Astrocyte (in vitro differentiated cells and primary cell): ENCODE measurements at regions not wholly inside any gene's neighbourhood (a gene's known extent, or its start where the extent isn't known, plus 50 kb on each side); places are given as distances from the start of the nearest gene placed in this dataset.

Source experiments
- DNase-seq: peaks from one replicate; pipeline ENCODE4 v3.0.0-alpha.2; 2010; ENCODE audit warnings: low read depth
- FAIRE-seq: peaks from 2 replicates; lab custom pipeline; 2011; peaks lifted over from hg19 to GRCh38; lab: Jason Lieb, UNC
- H2AFZ ChIP-seq: 2 replicates; pipeline ENCODE4 v1.6.0; 2012; ENCODE audit warnings: low read depth, low read length, inconsistent platforms
- H3K27ac ChIP-seq: 2 replicates; pipeline ENCODE4 v1.5.1; 2011; ENCODE audit warnings: low read depth, low read length, inconsistent platforms
- H3K27me3 ChIP-seq: 2 replicates; pipeline ENCODE4 v1.6.0; 2011; ENCODE audit warnings: low read length, inconsistent platforms; ENCODE audit not compliant: insufficient read depth
- H3K36me3 ChIP-seq: 2 replicates; pipeline ENCODE4 v1.5.1; 2011; ENCODE audit warnings: low read length, inconsistent platforms; ENCODE audit not compliant: insufficient read depth
- H3K4me1 ChIP-seq: 2 replicates; pipeline ENCODE4 v1.5.1; 2011; ENCODE audit warnings: low read length, inconsistent platforms; ENCODE audit not compliant: insufficient read depth
- H3K4me2 ChIP-seq: 2 replicates; pipeline ENCODE4 v1.6.0; 2012; ENCODE audit warnings: low read length, inconsistent platforms
- H3K4me3 ChIP-seq: 2 replicates; pipeline ENCODE4 v1.5.1; 2011; ENCODE audit warnings: low read depth, mild to moderate bottlenecking, low read length, inconsistent platforms; ENCODE audit not compliant: insufficient read depth
- H3K79me2 ChIP-seq: 2 replicates; pipeline ENCODE4 v1.6.0; 2012; ENCODE audit warnings: mild to moderate bottlenecking, low read length, inconsistent platforms; ENCODE audit not compliant: insufficient read depth
- H3K9ac ChIP-seq: 2 replicates; pipeline ENCODE4 v1.6.0; 2012; ENCODE audit warnings: mild to moderate bottlenecking, low read length, inconsistent platforms
- H3K9me3 ChIP-seq: 2 replicates; pipeline ENCODE4 v1.5.1; 2012; ENCODE audit warnings: low read depth, mild to moderate bottlenecking, low read length, inconsistent platforms; ENCODE audit not compliant: insufficient read depth
- H4K20me1 ChIP-seq: 2 replicates; pipeline ENCODE4 v1.6.0; 2012; ENCODE audit warnings: low read length, inconsistent platforms; ENCODE audit not compliant: insufficient read depth
- H3K27ac Mint-ChIP-seq: one replicate; pipeline ENCODE4 v1.8.0; 2021; ENCODE audit warnings: mild to moderate bottlenecking, mixed read lengths; ENCODE audit not compliant: unreplicated experiment
- H3K27me3 Mint-ChIP-seq: one replicate; pipeline ENCODE4 v1.8.0; 2021; ENCODE audit warnings: low read depth, mixed read lengths; ENCODE audit not compliant: unreplicated experiment
- H3K36me3 Mint-ChIP-seq: one replicate; pipeline ENCODE4 v1.8.0; 2021; ENCODE audit warnings: low read depth, mixed read lengths; ENCODE audit not compliant: unreplicated experiment
- H3K4me1 Mint-ChIP-seq: one replicate; pipeline ENCODE4 v1.8.0; 2021; ENCODE audit warnings: low read depth, mixed read lengths; ENCODE audit not compliant: unreplicated experiment
- H3K4me3 Mint-ChIP-seq: one replicate; pipeline ENCODE4 v1.8.0; 2021; ENCODE audit warnings: mild to moderate bottlenecking, moderate library complexity, mixed read lengths; ENCODE audit not compliant: unreplicated experiment
- H3K9me3 Mint-ChIP-seq: one replicate; pipeline ENCODE4 v1.8.0; 2021; ENCODE audit warnings: mild to moderate bottlenecking, mixed read lengths; ENCODE audit not compliant: unreplicated experiment
- CTCF ChIP-seq: IDR thresholded peaks from 2 replicates; pipeline ENCODE4 v1.5.1; 2011; ENCODE audit warnings: low read depth, mild to moderate bottlenecking, inconsistent platforms, low read length, moderate library complexity; ENCODE audit not compliant: insufficient read depth
- EZH2 ChIP-seq: IDR thresholded peaks from 2 replicates; pipeline ENCODE4 v1.6.1; 2012; ENCODE audit warnings: mild to moderate bottlenecking, low read length, inconsistent platforms; ENCODE audit not compliant: insufficient read depth

- Histone ChIP-seq H3K27me3 (no peaks in the 10 kb centered on the region), H3K9me3 (no peaks in the 10 kb centered on the region), H3K4me1 (no peaks in the 10 kb centered on the region), H3K27ac (no peak overlapping the region), H3K79me2 (no peaks in the 10 kb centered on the region), H2AFZ (no peak overlapping the region), H3K9ac (no peak overlapping the region), H4K20me1 (no peaks in the 10 kb centered on the region), H3K36me3 (no peaks in the 10 kb centered on the region), H3K4me3 (no peak overlapping the region), H3K4me2 (no peak overlapping the region)
- H3K4me3 Mint-ChIP-seq = no peak overlapping the region
- TF ChIP-seq EZH2 (no peak), CTCF (no peak)
- no peak overlapping the region for H3K27ac Mint-ChIP-seq
- FAIRE-seq (no peak), DNase-seq (no peak)
- no peaks in the 10 kb centered on the region for H3K27me3 Mint-ChIP-seq
- H3K36me3 Mint-ChIP-seq = no peaks in the 10 kb centered on the region
- no peaks in the 10 kb centered on the region for H3K9me3 Mint-ChIP-seq
- H3K4me1 Mint-ChIP-seq = no peaks in the 10 kb centered on the region
Observed at GRCh38 chr4:81620442-81620841, 148.7 kb upstream of the RASGEF1B start.

GRCh38 chr4:81617545-81617944, 145.8 kb upstream of the RASGEF1B start:
- H3K4me1 ChIP-seq = no peaks in the 10 kb centered on the region
- no peak for DNase-seq
- Mint-ChIP-seq H3K27ac (no peak overlapping the region), H3K4me1 (no peaks in the 10 kb centered on the region), H3K4me3 (no peak overlapping the region), H3K9me3 (no peaks in the 10 kb centered on the region), H3K36me3 (no peaks in the 10 kb centered on the region), H3K27me3 (no peaks in the 10 kb centered on the region)
- H3K36me3 ChIP-seq = no peaks in the 10 kb centered on the region
- no peak overlapping the region for H2AFZ ChIP-seq
- no peaks in the 10 kb centered on the region for H4K20me1 ChIP-seq
- no peaks in the 10 kb centered on the region for H3K27me3 ChIP-seq
- H3K27ac ChIP-seq = no peak overlapping the region
- H3K4me2 ChIP-seq = no peak overlapping the region
- H3K9me3 ChIP-seq = no peaks in the 10 kb centered on the region
- H3K79me2 ChIP-seq = no peaks in the 10 kb centered on the region
- H3K4me3 ChIP-seq = no peak overlapping the region
- no peak overlapping the region for H3K9ac ChIP-seq
- TF ChIP-seq CTCF (no peak), EZH2 (no peak)
- no peak for FAIRE-seq

- no peaks in the 10 kb centered on the region for H3K9me3 Mint-ChIP-seq
- H3K27me3 ChIP-seq = no peaks in the 10 kb centered on the region
- no peaks in the 10 kb centered on the region for H3K36me3 ChIP-seq
- no peak overlapping the region for H3K4me2 ChIP-seq
- no peaks in the 10 kb centered on the region for H3K27me3 Mint-ChIP-seq
- no peak overlapping the region for H3K27ac Mint-ChIP-seq
- no peak overlapping the region for H3K27ac ChIP-seq
- H3K4me3 Mint-ChIP-seq = no peak overlapping the region
- H3K4me3 ChIP-seq = no peak overlapping the region
- H2AFZ ChIP-seq = no peak overlapping the region
- DNase-seq (no peak), FAIRE-seq (no peak)
- peaks cover 8% of the 10 kb centered on the region for H3K4me1 Mint-ChIP-seq
- no peaks in the 10 kb centered on the region for H3K4me1 ChIP-seq
- H3K9me3 ChIP-seq = no peaks in the 10 kb centered on the region
- no peaks in the 10 kb centered on the region for H3K36me3 Mint-ChIP-seq
- TF ChIP-seq EZH2 (no peak), CTCF (no peak)
- H4K20me1 ChIP-seq = no peaks in the 10 kb centered on the region
- H3K79me2 ChIP-seq = no peaks in the 10 kb centered on the region
- no peak overlapping the region for H3K9ac ChIP-seq
Observed at GRCh38 chr4:81611221-81611620, 139.5 kb upstream of the RASGEF1B start.
